ENCODE measurements at regions not wholly inside any gene's neighbourhood (a gene's known extent, or its start where the extent isn't known, plus 50 kb on each side); places are given as distances from the start of the nearest gene placed in this dataset.

- TF ChIP-seq YY1 (IDR thresholded peaks at IDR 0.05) = no peak
- no peak for TF ChIP-seq CTCF (IDR thresholded peaks at IDR 0.05; ENCODE audit: low read depth, low read length, missing input control)
- no peak for TF ChIP-seq MAX (IDR thresholded peaks at IDR 0.05)
- no peak for TF ChIP-seq GABPA (IDR thresholded peaks at IDR 0.05 in 1 of 2, conservative IDR thresholded peaks at IDR 0.05 in 1 of 2)
- TF ChIP-seq REST (IDR thresholded peaks at IDR 0.05) = no peak
- TF ChIP-seq HNF4G (IDR thresholded peaks at IDR 0.05) = no peak
- TF ChIP-seq SP1 (IDR thresholded peaks at IDR 0.05) = no peak
- no peak for TF ChIP-seq TAF1 (conservative IDR thresholded peaks at IDR 0.05)
- TF ChIP-seq RAD21 (IDR thresholded peaks at IDR 0.05) = no peak
- no peak for TF ChIP-seq JUND (IDR thresholded peaks at IDR 0.05)
- TF ChIP-seq EGR1 (IDR thresholded peaks at IDR 0.05; ENCODE audit: low read depth in 2 of 2) = no peak
- TF ChIP-seq ZBTB33 (IDR thresholded peaks at IDR 0.05) = no peak
- no peak for TF ChIP-seq ATF3 (IDR thresholded peaks at IDR 0.05)
- no peak for TF ChIP-seq RXRA (IDR thresholded peaks at IDR 0.05)
These were observed 1935.1 kb upstream of the PIK3C3 start for GRCh38 chr18:40019797-40020392.

Data from liver (tissue), 3 donors.